Ecto neural progenitor cell (in vitro differentiated cells): ENCODE measurements at regions not wholly inside any gene's neighbourhood (a gene's known extent, or its start where the extent isn't known, plus 50 kb on each side); places are given as distances from the start of the nearest gene placed in this dataset.

ENCODE experiments used
- DNase-seq: peaks from one replicate; pipeline ENCODE4 v3.0.0-alpha.2; 2018; ENCODE audit warnings: low spot score

DNA sequence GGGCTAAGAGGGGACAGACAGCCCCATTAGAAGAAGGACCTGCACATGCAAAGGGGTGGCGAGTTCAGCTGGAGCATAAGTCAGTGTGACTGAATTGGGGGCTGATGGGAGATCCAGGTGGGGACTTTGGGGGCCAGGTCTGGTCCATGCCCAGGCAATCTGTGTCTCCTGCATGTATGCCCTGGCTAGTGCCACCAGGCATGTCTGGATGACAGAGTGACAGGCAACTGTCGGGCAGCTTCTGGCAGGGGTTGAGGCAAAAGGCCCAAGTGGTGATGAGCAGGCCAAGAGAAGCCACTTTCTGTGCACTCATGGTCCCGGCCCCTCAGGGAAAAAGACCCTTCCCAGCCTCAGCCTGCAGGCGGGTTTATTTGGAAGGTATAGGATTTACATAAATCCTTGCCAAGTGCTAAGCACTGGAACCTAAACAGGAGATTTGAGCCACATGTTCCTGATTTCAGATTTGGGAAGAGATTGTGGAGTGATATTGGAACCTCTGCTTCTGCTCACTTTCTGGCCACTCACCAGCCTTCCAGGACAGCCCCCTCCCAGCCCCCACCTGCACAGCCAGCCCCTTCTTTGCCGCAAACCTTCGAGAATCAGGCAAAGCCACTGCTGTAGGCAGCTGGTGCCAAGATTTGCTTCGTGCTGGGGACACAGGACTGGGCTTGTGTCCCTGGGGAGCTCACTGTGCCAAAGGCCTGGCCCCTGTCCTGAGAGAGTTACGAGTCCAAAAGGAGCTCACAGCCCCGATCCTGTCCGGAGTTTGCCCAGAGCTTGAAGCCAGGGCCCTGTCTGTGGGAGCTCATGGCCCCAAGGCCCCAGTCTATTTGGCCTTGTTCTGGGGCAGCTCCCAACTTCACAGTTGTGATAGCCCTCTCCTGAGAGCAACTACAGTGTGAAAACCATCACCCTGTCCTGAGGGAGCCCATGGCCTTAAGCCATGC is 232.5 kb upstream of the RTL1 start:
- peak; percentile 37 for DNase-seq

GRCh38 chr14:101137234-101137633 is 233.7 kb upstream of the RTL1 start:
- no peak for DNase-seq

DNA sequence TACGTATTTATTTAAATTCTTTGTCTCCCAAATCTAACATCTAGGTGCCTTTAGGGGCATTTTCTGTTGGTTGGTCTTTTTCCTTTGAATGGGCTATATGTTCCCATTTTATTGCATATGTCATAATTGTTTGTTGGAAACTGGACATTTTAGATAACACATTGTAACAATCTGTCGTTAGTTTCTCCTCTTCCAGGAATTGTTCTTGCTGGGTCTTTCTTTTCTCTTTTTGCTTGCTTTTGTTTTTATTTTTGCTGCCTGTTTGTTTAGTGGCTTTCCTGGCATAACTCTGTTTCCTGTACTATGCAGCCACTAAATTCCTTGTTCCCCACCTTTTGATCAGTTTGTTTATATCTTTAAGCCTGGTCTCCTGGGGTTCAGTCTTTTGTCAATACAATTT is 244.3 kb upstream of the RTL1 start:
- DNase-seq: no peak

- no peak for DNase-seq
These were observed 246.6 kb upstream of the RTL1 start for GRCh38 chr14:101150039-101150610.

- no peak for DNase-seq
These were observed 247.9 kb upstream of the RTL1 start for GRCh38 chr14:101151226-101151926.

GRCh38 chr14:101151927-101152305 is 248.4 kb upstream of the RTL1 start:
- DNase-seq: no peak

DNA sequence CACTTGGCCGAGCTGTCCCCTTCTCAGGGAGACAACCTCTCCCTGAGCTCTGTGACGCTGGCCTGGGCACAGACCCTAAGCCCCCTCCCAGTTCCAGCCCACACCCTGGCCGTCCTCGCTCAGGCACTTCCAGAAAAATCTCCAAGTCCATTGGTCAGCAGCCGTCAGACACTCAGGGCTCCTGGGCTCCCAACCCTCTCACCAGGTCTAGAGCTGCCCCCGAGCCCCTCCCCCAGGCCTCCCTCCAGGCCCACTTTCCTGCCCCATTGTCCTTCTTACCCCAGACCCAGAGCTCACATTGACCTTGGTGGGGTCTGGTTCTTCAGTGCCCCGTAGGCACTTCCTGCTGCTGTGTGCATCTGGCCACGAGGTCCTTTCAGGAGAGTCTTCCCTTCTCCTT is 249.3 kb upstream of the RTL1 start:
- DNase-seq: no peak

DNA sequence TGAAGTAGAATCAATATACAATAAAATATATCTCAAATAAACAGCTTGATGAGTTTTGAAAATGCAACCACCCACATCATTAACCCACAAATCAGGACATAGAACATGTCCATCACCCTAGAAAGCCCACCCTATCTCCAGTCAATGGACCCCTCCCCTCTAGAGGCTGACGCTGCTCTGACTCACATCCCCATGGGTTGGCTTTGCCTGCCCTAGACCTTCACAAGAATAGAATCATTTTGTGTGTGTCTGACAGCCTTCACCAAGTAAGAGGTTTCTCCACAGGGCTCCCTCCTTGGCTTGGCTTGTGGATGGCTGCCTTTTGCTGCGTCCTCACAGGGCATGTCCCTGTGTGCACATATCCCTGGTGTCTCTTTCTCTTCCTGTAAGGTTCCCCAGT is 250.2 kb upstream of the RTL1 start:
- no peak for DNase-seq

DNA sequence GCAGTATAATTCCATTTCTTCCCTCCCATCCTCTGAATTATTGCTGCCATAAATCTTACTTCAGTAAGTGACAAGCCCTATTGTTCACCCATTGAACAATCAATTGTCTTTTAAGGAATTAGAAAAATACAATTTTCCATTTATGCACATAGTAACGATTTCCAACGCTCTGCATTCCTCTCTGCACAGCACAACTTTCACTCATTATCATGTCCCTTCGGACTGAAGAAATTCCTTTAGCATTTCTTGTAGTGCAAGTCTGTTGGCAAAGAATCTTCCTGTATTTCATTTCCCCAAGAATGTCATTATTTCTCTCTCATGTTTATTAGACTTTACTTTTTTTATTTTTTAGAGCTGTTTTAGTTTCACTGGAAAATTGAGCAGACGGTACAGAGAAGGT is 252.1 kb upstream of the RTL1 start:
- no peak for DNase-seq

GRCh38 chr14:101167428-101167827 is 263.9 kb upstream of the RTL1 start:
- DNase-seq: no peak

DNA sequence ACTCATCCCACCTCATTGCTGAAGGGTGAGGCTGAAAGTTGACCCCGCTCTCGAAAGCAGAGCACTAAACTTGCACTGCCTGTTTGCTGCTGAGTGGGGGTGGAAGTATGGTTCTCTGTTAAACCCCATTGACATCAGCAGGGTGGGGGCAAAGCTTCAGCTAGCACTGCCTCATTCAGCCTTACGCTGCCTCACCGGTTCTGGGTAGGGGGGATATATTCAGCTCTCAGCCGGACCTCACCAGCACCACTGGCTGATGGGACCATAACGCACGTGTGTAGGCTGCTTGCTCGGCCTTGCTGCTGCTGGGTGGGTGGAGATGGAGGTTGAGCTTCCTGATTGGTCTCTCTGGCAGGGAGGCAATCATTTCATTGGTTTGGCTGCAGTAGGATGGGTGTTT is 265.7 kb upstream of the RTL1 start:
- DNase-seq: no peak

- DNase-seq: no peak
These were observed 268.1 kb upstream of the RTL1 start for GRCh38 chr14:101171650-101172049.

- DNase-seq: no peak
These were observed 270.4 kb upstream of the RTL1 start for GRCh38 chr14:101173698-101174521.

DNA sequence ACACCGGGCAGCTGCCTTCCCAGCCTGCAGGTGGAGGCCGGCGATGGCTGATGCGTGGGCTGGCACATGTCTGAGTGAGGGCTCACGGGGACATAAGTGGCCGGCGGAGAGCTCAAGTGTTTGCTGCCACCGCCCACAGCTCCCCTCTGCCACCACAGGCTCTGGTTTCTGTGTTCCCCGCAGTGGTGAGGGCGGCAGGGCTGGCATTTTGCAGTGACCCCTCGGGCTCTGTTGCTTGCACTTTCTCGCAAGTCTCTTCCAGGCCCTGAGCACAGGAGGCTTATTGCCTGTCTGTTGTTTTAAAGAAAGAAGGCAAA is 271.0 kb upstream of the RTL1 start:
- no peak for DNase-seq

- DNase-seq: no peak
These were observed 271.6 kb upstream of the RTL1 start for GRCh38 chr14:101174980-101175606.

DNA sequence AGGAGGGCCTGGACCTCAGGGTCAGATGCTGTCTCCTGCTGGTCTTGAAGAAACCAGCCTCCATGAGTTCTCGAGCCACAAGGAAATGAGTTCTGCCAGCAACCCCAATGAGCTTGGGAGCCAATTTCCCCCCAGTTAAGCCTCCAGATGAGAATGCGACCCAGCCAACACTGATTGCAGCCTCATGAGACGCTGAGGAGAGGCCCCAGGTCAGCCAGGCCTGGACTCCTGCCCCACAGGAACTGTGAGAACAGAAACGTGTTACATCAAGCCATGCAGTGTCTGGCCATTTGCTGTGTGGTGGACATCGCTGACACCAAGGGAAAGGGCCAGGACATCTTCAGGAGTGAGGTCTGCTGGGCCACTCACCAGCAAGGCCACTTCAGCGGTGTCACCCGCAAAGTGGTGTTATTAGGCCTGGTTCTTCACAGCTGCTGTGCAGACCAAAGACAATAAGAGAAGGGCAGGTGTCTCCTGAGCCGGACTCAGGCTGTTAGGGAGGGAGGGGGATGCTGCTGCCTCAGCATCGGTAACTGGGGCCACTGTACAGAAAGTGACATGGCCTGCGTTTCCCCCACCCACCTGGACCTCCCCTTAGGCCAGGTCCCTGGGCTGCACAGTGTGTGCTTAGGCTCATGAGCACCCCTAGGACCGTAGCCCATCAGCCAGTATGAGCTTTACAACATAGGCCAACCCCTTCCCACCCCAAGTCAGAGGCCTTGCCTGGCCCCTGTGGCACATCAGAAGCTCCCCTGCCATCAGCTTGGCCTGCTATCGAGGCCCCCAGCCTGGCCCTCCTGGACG is 272.4 kb upstream of the RTL1 start:
- DNase-seq: no peak

DNA sequence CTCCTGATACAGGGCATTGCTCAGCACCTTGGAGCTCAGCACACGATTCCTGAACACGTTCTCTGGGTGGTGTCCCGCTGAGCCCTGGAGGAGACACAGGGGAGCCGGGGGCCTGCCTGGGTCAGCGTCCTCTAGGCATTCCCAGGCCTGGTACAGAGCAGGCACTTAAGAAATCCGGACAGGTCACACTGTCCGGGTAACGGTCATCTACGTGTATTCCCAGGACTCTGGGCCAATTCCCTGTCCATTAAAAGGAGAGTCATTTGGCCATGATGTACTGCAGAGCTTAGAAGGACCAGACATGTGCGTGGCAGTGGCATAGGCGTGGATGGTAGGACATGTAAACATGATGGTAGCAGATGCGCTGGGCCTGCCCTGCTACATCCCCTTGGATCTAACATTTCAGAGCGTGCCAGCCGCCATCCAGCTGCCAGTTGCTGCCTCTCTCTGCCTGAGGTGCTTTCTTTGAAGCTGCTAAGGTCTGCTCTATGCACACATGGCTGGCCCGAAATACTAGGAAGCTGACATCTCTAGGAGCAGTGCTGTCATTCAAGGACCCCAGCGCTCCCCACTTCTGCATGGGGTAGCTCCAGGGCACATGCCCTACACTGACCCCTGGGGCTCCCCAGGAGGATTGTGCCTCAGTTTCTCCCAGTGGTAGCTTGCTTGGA is 273.1 kb upstream of the RTL1 start:
- DNase-seq: no peak

DNA sequence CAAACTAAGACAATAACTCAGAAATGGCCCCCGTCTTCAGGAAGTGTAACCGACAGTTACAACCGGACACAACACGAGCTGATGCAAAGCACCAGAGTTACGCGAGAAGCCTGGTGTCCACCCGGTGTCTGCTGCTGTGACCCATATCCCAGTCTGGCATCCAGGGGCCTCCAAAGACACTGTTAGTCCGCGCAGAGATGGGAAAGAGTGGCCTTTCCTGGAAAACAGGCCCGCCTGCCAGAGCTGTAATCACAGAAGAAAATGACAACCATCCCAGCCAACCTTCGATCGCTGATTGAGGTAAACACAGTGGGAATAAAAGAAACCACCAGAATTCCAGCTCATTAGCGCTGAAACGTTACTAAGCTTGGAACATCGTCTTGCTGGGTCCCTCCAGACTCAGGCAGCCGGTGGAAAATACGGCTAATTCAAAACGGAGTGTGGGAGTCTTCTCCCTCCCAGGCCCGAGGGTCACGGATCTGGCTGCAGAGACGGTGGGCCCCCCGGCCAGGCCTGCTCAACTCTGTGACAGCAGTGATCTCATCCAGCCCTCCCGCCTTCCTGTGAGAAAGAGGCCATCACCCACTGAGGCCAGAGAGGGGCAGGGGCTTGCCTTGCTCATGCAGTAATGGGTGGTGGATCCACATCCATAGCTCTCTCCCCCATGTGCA is 273.9 kb upstream of the RTL1 start:
- no peak for DNase-seq

DNA sequence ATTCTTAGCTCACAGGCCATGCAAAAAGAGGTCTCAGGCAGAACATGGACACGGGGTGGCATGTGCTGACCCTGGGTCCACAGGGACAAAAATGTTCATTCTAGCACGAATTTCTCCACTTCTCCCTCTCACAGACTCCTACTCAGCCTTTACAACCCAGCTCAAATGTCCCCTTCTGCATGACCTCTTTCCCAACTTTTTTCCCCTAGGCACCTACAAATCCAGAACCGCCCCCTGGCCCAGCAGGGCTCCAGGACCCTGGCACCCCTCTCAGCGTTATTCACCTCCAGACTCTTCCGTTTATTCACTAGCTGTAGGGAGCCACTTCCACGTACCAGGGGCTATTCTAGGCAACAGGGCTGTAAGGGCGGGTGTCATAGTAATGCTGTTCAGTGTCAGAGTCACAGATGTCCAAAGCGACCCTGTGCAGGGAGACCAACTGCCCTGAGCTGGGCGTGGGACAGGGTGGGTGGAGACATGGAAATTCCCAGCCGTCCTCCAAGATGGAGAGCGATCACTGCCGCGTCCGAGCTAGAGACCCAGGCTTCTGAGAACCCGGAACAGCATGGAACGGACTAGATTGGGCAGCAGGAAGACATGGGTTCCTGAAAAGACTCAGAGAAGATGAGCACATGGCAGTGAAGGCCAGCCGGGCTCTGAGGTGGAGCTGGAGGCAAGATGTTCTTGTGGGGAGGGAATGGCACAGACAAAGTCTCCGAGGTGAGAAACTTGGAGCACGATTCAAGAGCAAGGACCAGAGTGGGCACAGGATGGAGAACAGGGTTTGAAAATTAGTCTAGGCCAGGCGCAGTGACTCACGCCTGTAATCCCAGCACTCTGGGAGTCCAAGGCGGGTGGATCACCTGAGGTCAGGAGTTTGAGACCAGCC is 274.9 kb upstream of the RTL1 start:
- no peak for DNase-seq
